ENCODE measurements at regions not wholly inside any gene's neighbourhood (a gene's known extent, or its start where the extent isn't known, plus 50 kb on each side); places are given as distances from the start of the nearest gene placed in this dataset.

GRCh38 chr13:34672631-34673030 is 269.4 kb upstream of the NBEA start (continued):
- TF ChIP-seq, protein P1, sequence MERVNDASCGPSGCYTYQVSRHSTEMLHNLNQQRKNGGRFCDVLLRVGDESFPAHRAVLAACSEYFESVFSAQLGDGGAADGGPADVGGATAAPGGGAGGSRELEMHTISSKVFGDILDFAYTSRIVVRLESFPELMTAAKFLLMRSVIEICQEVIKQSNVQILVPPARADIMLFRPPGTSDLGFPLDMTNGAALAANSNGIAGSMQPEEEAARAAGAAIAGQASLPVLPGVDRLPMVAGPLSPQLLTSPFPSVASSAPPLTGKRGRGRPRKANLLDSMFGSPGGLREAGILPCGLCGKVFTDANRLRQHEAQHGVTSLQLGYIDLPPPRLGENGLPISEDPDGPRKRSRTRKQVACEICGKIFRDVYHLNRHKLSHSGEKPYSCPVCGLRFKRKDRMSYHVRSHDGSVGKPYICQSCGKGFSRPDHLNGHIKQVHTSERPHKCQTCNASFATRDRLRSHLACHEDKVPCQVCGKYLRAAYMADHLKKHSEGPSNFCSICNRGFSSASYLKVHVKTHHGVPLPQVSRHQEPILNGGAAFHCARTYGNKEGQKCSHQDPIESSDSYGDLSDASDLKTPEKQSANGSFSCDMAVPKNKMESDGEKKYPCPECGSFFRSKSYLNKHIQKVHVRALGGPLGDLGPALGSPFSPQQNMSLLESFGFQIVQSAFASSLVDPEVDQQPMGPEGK (CRISPR knock-in tag; IDR thresholded peaks at IDR 0.05; ENCODE audit: borderline replicate concordance), result no peak
- TF ChIP-seq SNAI2 (CRISPR knock-in tag; IDR thresholded peaks at IDR 0.05) (no peak), ZNF565 (CRISPR knock-in tag; conservative IDR thresholded peaks at IDR 0.05; ENCODE audit: low read depth) (no peak)

DNA sequence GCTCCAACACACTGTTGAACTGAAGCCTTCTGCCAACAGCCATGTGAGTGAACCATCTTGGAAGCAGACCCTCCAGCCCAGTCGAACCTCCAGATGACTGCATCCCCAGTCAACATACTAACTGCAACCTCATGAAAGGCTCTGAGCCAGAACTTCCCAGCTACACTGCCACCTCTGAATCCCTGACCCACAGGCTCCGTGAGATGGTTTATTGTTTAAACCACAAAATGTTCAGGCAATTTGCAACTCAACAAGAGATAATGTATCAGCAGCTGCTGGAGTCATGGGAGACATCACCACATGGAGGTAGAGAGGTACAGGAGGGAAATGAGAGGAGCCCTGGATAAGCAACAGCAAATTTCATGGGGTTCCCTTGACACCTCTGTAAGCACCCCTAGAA is 266.4 kb upstream of the NBEA start:
- TF ChIP-seq ZNF70 (CRISPR knock-in tag; IDR thresholded peaks at IDR 0.05), result no peak
- TF ChIP-seq TCF4 (CRISPR knock-in tag; IDR thresholded peaks at IDR 0.05; ENCODE audit: borderline replicate concordance), result no peak
- no peak for TF ChIP-seq ESRRG (CRISPR knock-in tag; IDR thresholded peaks at IDR 0.05)
- TF ChIP-seq ZFP30 (CRISPR knock-in tag; IDR thresholded peaks at IDR 0.05), result no peak
- TF ChIP-seq TSHZ2 (CRISPR knock-in tag; IDR thresholded peaks at IDR 0.05), result no peak
- no peak for TF ChIP-seq ZFP3 (CRISPR knock-in tag; IDR thresholded peaks at IDR 0.05)
- TF ChIP-seq, protein P2, sequence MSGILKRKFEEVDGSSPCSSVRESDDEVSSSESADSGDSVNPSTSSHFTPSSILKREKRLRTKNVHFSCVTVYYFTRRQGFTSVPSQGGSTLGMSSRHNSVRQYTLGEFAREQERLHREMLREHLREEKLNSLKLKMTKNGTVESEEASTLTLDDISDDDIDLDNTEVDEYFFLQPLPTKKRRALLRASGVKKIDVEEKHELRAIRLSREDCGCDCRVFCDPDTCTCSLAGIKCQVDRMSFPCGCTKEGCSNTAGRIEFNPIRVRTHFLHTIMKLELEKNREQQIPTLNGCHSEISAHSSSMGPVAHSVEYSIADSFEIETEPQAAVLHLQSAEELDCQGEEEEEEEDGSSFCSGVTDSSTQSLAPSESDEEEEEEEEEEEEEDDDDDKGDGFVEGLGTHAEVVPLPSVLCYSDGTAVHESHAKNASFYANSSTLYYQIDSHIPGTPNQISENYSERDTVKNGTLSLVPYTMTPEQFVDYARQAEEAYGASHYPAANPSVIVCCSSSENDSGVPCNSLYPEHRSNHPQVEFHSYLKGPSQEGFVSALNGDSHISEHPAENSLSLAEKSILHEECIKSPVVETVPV (CRISPR knock-in tag; IDR thresholded peaks at IDR 0.05), result no peak
- no peak for TF ChIP-seq ZNF565 (CRISPR knock-in tag; conservative IDR thresholded peaks at IDR 0.05; ENCODE audit: low read depth)
- TF ChIP-seq ARNTL (CRISPR knock-in tag; IDR thresholded peaks at IDR 0.05; ENCODE audit: borderline replicate concordance, low read depth), result no peak
- TF ChIP-seq CSDC2 (CRISPR knock-in tag; IDR thresholded peaks at IDR 0.05), result no peak
- no peak for TF ChIP-seq ZC3H10 (CRISPR knock-in tag; IDR thresholded peaks at IDR 0.05)
- TF ChIP-seq, protein P3, sequence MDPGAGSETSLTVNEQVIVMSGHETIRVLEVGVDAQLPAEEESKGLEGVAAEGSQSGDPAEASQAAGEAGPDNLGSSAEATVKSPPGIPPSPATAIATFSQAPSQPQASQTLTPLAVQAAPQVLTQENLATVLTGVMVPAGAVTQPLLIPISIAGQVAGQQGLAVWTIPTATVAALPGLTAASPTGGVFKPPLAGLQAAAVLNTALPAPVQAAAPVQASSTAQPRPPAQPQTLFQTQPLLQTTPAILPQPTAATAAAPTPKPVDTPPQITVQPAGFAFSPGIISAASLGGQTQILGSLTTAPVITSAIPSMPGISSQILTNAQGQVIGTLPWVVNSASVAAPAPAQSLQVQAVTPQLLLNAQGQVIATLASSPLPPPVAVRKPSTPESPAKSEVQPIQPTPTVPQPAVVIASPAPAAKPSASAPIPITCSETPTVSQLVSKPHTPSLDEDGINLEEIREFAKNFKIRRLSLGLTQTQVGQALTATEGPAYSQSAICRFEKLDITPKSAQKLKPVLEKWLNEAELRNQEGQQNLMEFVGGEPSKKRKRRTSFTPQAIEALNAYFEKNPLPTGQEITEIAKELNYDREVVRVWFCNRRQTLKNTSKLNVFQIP (CRISPR knock-in tag; IDR thresholded peaks at IDR 0.05; ENCODE audit: borderline replicate concordance, low read depth), result no peak
- TF ChIP-seq PPARA (CRISPR knock-in tag; IDR thresholded peaks at IDR 0.05; ENCODE audit: borderline replicate concordance), result no peak
- no peak for TF ChIP-seq ZNF8 (CRISPR knock-in tag; IDR thresholded peaks at IDR 0.05)
- TF ChIP-seq ISL1 (CRISPR knock-in tag; IDR thresholded peaks at IDR 0.05), result no peak
- no peak for ATAC-seq

- ATAC-seq, result peak; percentile 68
- TF ChIP-seq BACH2 (CRISPR knock-in tag; IDR thresholded peaks at IDR 0.05; ENCODE audit: borderline replicate concordance) (no peak), TOX (CRISPR knock-in tag; IDR thresholded peaks at IDR 0.05; ENCODE audit: borderline replicate concordance) (no peak), SNAI2 (CRISPR knock-in tag; IDR thresholded peaks at IDR 0.05) (no peak), ISL1 (CRISPR knock-in tag; IDR thresholded peaks at IDR 0.05) (peak; percentile 76)
These were observed 263.9 kb upstream of the NBEA start for GRCh38 chr13:34678154-34678553.

DNA sequence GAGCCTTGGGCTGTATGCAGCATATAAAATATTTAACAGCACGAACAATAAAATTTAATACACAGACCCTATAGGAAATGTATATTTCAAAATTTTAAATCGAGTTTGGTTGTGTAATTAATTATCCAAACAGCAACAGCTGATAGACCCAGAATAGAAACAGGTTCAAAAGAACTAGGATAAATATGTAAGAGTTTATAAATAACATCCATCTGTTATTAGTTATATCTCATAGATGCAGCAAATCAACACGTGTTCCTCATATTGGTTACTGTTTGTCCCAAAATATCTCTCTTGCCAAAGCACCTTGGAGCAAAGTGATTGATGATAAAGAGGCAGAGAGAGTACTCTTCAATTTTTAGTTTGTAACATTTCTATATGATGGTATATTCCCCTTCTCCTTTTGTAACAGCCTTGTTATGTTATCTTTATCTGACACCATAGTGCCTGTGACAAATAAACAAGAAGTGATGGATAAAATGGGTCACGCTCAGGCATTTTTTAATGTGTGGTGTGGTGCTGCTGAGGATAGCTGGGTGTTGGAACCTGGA is 260.6 kb upstream of the NBEA start:
- no peak for ATAC-seq
- TF ChIP-seq GLIS3 (CRISPR knock-in tag; IDR thresholded peaks at IDR 0.05), result no peak
- no peak for TF ChIP-seq ZNF565 (CRISPR knock-in tag; conservative IDR thresholded peaks at IDR 0.05; ENCODE audit: low read depth)
- no peak for TF ChIP-seq TSHZ2 (CRISPR knock-in tag; IDR thresholded peaks at IDR 0.05)
- TF ChIP-seq ZC3H10 (CRISPR knock-in tag; IDR thresholded peaks at IDR 0.05), result no peak
- TF ChIP-seq, protein P2 (CRISPR knock-in tag; IDR thresholded peaks at IDR 0.05), result no peak
- no peak for TF ChIP-seq ZFP3 (CRISPR knock-in tag; IDR thresholded peaks at IDR 0.05)
- TF ChIP-seq PPARA (CRISPR knock-in tag; IDR thresholded peaks at IDR 0.05; ENCODE audit: borderline replicate concordance), result no peak
- TF ChIP-seq ZNF70 (CRISPR knock-in tag; IDR thresholded peaks at IDR 0.05), result no peak
- TF ChIP-seq ZFP30 (CRISPR knock-in tag; IDR thresholded peaks at IDR 0.05), result no peak

All from SK-N-SH treated with all-trans-retinoic acid at 6 μM for 48 hours (cell line).